H1 (cell line): ENCODE measurements at regions not wholly inside any gene's neighbourhood (a gene's known extent, or its start where the extent isn't known, plus 50 kb on each side); places are given as distances from the start of the nearest gene placed in this dataset.

ENCODE experiments used
- CTCF ChIA-PET: fragments of 300-600 bp; sonication (Branson Sonifier 250); formaldehyde crosslinking; loops from one replicate; lab custom pipeline; 2021; ENCODE audit not compliant: partially characterized antibody; lab: Charles Lee
- POLR2A ChIA-PET: fragments of 300-600 bp; sonication (Branson Sonifier 250); formaldehyde crosslinking; loops from one replicate; lab custom pipeline; 2021; ENCODE audit warnings: inconsistent platforms; ENCODE audit not compliant: partially characterized antibody; lab: Charles Lee
- DNase-seq, 2 experiments: peaks; one replicate each; pipeline versions ENCODE4 v3.0.0 to v3.0.0-alpha.2; 2010 to 2022; ENCODE audit warnings: low spot score in 2 of 2, low read depth in 1 of 2, mixed read lengths in 1 of 2
- FAIRE-seq: peaks from 2 replicates; lab custom pipeline; 2011; peaks lifted over from hg19 to GRCh38; lab: Jason Lieb, UNC
- H2AFZ ChIP-seq: 2 replicates; pipeline ENCODE4 v1.8.1; 2012; ENCODE audit warnings: low read length, inconsistent platforms
- H2AK5ac ChIP-seq: 2 replicates; pipeline ENCODE4 v1.6.1; 2013; ENCODE audit warnings: low read depth, low read length
- H2BK120ac ChIP-seq: replicated peaks from 2 replicates; pipeline ENCODE3; 2013; ENCODE audit warnings: low read depth, low read length, inconsistent platforms
- H2BK12ac ChIP-seq: 2 replicates; pipeline ENCODE4 v1.6.1; 2013; ENCODE audit warnings: low read depth, low read length
- H2BK15ac ChIP-seq: 2 replicates; pipeline ENCODE4 v1.6.1; 2013; ENCODE audit warnings: low read length
- H2BK20ac ChIP-seq: 2 replicates; pipeline ENCODE4 v1.6.1; 2013; ENCODE audit warnings: low read length
- H2BK5ac ChIP-seq: 2 replicates; pipeline ENCODE4 v1.6.1; 2013; ENCODE audit warnings: low read depth, low read length
- H3K14ac ChIP-seq: 2 replicates; pipeline ENCODE4 v1.6.1; 2013; ENCODE audit warnings: inconsistent platforms; ENCODE audit not compliant: insufficient read length
- H3K18ac ChIP-seq: 2 replicates; pipeline ENCODE4 v1.6.1; 2013; ENCODE audit warnings: low read length; ENCODE audit errors: extremely low read depth
- H3K23ac ChIP-seq: 2 replicates; pipeline ENCODE4 v1.6.1; 2013; ENCODE audit warnings: inconsistent platforms; ENCODE audit not compliant: insufficient read length
- H3K23me2 ChIP-seq: 2 replicates; pipeline ENCODE4 v1.6.1; 2013; ENCODE audit warnings: low read depth, low read length
- H3K27ac ChIP-seq: 2 replicates; pipeline ENCODE4 v1.6.1; 2011; ENCODE audit warnings: low read depth, low read length, inconsistent platforms
- H3K27me3 ChIP-seq, 4 experiments: replicated peaks in 1 of 4; 1 replicate in 1 of 4; 2 replicates in 3 of 4; pipeline versions ENCODE4 v1.6.1 to v1.8.1; 2011 to 2013; ENCODE audit warnings: low read length in 3 of 4, mild to moderate bottlenecking in 3 of 4, inconsistent platforms in 2 of 4, mixed read lengths in 2 of 4, moderate library complexity in 1 of 4; ENCODE audit not compliant: control insufficient read depth in 3 of 4, insufficient read depth in 3 of 4; ENCODE audit errors: extremely low read depth in 1 of 4
- H3K36me3 ChIP-seq, 4 experiments: 2 replicates each; pipeline versions ENCODE4 v1.6.1 to v1.8.1; 2011 to 2013; ENCODE audit warnings: mild to moderate bottlenecking in 4 of 4, low read length in 3 of 4, moderate library complexity in 2 of 4, control low read depth in 1 of 4, inconsistent platforms in 1 of 4; ENCODE audit not compliant: insufficient read depth in 4 of 4, control insufficient read depth in 2 of 4
- H3K4ac ChIP-seq: replicated peaks from 2 replicates; pipeline ENCODE3; 2013; ENCODE audit warnings: low read length, low read depth, mixed read lengths, inconsistent platforms; ENCODE audit not compliant: insufficient read length
- H3K4me1 ChIP-seq, 4 experiments: replicated peaks in 1 of 4; 1 replicate in 1 of 4; 2 replicates in 3 of 4; pipeline versions ENCODE4 v1.6.1 to v1.8.1; 2011 to 2013; ENCODE audit warnings: low read length in 3 of 4, inconsistent platforms in 2 of 4, mixed read lengths in 1 of 4; ENCODE audit not compliant: insufficient read depth in 4 of 4, control insufficient read depth in 3 of 4
- H3K4me2 ChIP-seq, 2 experiments: 2 replicates each; pipeline versions ENCODE4 v1.6.1 to v1.8.1; 2011 to 2013; ENCODE audit warnings: low read depth in 2 of 2, low read length in 2 of 2, control low read depth in 1 of 2, inconsistent platforms in 1 of 2, mild to moderate bottlenecking in 1 of 2; ENCODE audit not compliant: insufficient read depth in 1 of 2
- H3K4me3 ChIP-seq, 4 experiments: fragments of 200-600, 300-600 bp in 1 of 4; sonication (generic), shearing (Covaris generic), sonication (Bioruptor Twin) in 1 of 4; 2 replicates each; pipeline versions ENCODE4 v1.5.1 to v1.8.1; 2011 to 2016; ENCODE audit warnings: low read length in 4 of 4, low read depth in 3 of 4, control low read depth in 2 of 4, inconsistent platforms in 2 of 4, mild to moderate bottlenecking in 2 of 4, mixed read lengths in 1 of 4, moderate library complexity in 1 of 4; ENCODE audit not compliant: insufficient read depth in 2 of 4; ENCODE audit errors: extremely low read depth in 1 of 4
- H3K56ac ChIP-seq: replicated peaks from 2 replicates; pipeline ENCODE3; 2013; ENCODE audit warnings: low read depth, mild to moderate bottlenecking, mixed read lengths, low read length, inconsistent platforms; ENCODE audit not compliant: insufficient read length
- H3K79me1 ChIP-seq: 2 replicates; pipeline ENCODE4 v1.6.1; 2013; ENCODE audit warnings: low read depth, low read length, control low read depth
- H3K79me2 ChIP-seq, 2 experiments: 2 replicates each; pipeline versions ENCODE4 v1.6.1 to v1.8.1; 2012 to 2013; ENCODE audit warnings: low read length in 2 of 2, mild to moderate bottlenecking in 2 of 2, inconsistent platforms in 1 of 2; ENCODE audit not compliant: insufficient read depth in 2 of 2, control insufficient read depth in 1 of 2
- H3K9ac ChIP-seq, 4 experiments: replicated peaks in 1 of 4; 1 replicate in 1 of 4; 2 replicates in 3 of 4; pipeline versions ENCODE4 v1.6.1 to v1.8.1; 2011 to 2013; ENCODE audit warnings: low read depth in 3 of 4, low read length in 3 of 4, control low read depth in 2 of 4, mild to moderate bottlenecking in 2 of 4, moderate library complexity in 2 of 4, inconsistent platforms in 1 of 4; ENCODE audit errors: extremely low read depth in 1 of 4
- H3K9me3 ChIP-seq, 2 experiments: 2 replicates each; pipeline versions ENCODE4 v1.6.1 to v1.8.1; 2012 to 2013; ENCODE audit warnings: mild to moderate bottlenecking in 2 of 2, moderate library complexity in 2 of 2, control low read depth in 1 of 2, inconsistent platforms in 1 of 2, low read depth in 1 of 2, low read length in 1 of 2, mixed read lengths in 1 of 2; ENCODE audit not compliant: insufficient read depth in 2 of 2
- H4K20me1 ChIP-seq, 2 experiments: replicated peaks in 1 of 2; 2 replicates each; pipeline versions ENCODE3 to v1.8.1; 2011 to 2013; ENCODE audit warnings: inconsistent platforms in 2 of 2, low read length in 2 of 2, mild to moderate bottlenecking in 1 of 2; ENCODE audit not compliant: insufficient read depth in 2 of 2, control insufficient read depth in 1 of 2
- H4K5ac ChIP-seq: 2 replicates; pipeline ENCODE4 v1.6.1; 2013; ENCODE audit warnings: low read length, low read depth, mixed read lengths, inconsistent platforms; ENCODE audit not compliant: insufficient read length
- H4K8ac ChIP-seq: 2 replicates; pipeline ENCODE4 v1.8.0; 2013; ENCODE audit warnings: mild to moderate bottlenecking, moderate library complexity, low read length, inconsistent platforms; ENCODE audit not compliant: insufficient read depth; ENCODE audit errors: extremely low read depth
- H4K91ac ChIP-seq: replicated peaks from 2 replicates; pipeline ENCODE3; 2013; ENCODE audit warnings: low read length, mixed read lengths, inconsistent platforms; ENCODE audit not compliant: insufficient read length
- EGR1 ChIP-seq: IDR thresholded peaks from 2 replicates; pipeline ENCODE4 v1.6.1; 2011; ENCODE audit warnings: low read depth, low read length, borderline replicate concordance
- GTF2F1 ChIP-seq: IDR thresholded peaks from 2 replicates; pipeline ENCODE4 v1.6.1; 2012; ENCODE audit warnings: low read depth, low read length, improper control_type of control experiment, borderline replicate concordance
- HDAC2 ChIP-seq, 2 experiments: fragments of 300-600 bp in 1 of 2; sonication (generic) in 1 of 2; IDR thresholded peaks; 2 replicates each; pipeline ENCODE4 v1.6.1; 2011 to 2012; ENCODE audit warnings: low read depth in 2 of 2, low read length in 2 of 2, mild to moderate bottlenecking in 2 of 2, moderate library complexity in 2 of 2, borderline replicate concordance in 1 of 2, inconsistent platforms in 1 of 2
- JUND ChIP-seq: IDR thresholded peaks from 2 replicates; pipeline ENCODE4 v1.6.1; 2011; ENCODE audit warnings: mild to moderate bottlenecking, improper control_type of control experiment, low read length
- SP4 ChIP-seq: IDR thresholded peaks from 2 replicates; pipeline ENCODE4 v1.6.1; 2012; ENCODE audit warnings: low read length, inconsistent platforms
- TCF12 ChIP-seq: IDR thresholded peaks from 2 replicates; pipeline ENCODE4 v1.6.1; 2011; ENCODE audit warnings: low read depth, mild to moderate bottlenecking, low read length
- WGBS, 2 experiments: shearing (Covaris generic) in 1 of 2; methylation state at CpG; one replicate each; pipeline versions ENCODE4 v1.1.6 to v1.1.7; 2013 to 2015; ENCODE audit warnings: low lambda C conversion rate in 2 of 2, mixed read lengths in 2 of 2, inconsistent platforms in 1 of 2, low coverage in 1 of 2, missing lambda C conversion rate in 1 of 2; ENCODE audit not compliant: insufficient replicate concordance in 2 of 2, insufficient coverage in 1 of 2, insufficient read length in 1 of 2; ENCODE audit errors: extremely low coverage in 1 of 2, missing lambda C conversion rate in 1 of 2; 5-methylcytosine and 5-hydroxymethylcytosine counted together

DNA sequence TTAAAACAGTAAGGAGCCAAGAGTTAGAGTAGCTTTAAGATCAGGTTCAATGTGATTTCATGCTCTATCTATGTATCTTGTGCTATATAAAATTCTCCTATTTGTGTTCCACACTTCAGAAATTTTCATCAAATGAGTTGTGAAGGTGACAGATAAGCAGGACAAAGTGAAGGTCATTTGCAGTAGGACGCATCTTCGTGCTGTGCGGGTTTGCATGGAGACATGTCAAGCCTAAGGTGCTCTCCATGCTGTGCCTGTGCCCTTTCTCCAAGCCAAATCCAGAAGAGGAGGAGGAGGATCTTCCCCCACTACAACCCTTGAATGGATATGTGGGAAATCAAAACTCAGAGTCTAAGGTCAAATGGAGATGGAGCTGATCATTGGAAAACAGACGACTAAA lies 147.3 kb upstream of the NEDD9 start:
- Histone ChIP-seq H2BK12ac (no peak overlapping the region), H2AFZ (no peak overlapping the region), H3K4me3 (no peak overlapping the region), H2BK120ac (no peak overlapping the region), H3K23me2 (no peaks in the 10 kb centered on the region; the same call in 1 of the 2 replicates), H4K8ac (no peak overlapping the region), H3K18ac (no peak overlapping the region), H3K9ac (no peak overlapping the region), H3K9me3 (peaks cover 0 to 6% of the 10 kb centered on the region in 2 experiments; a peak in 1 of 4 replicates), H4K5ac (no peak overlapping the region), H3K36me3 (no peaks in the 10 kb centered on the region), H2BK20ac (no peak overlapping the region), H3K4ac (no peak overlapping the region), H3K27me3 (no peaks in the 10 kb centered on the region), H3K79me1 (no peaks in the 10 kb centered on the region), H3K14ac (no peak overlapping the region), H3K56ac (no peak overlapping the region), H4K20me1 (no peaks in the 10 kb centered on the region), H3K4me2 (no peak overlapping the region), H2AK5ac (no peak overlapping the region), H2BK5ac (no peak overlapping the region), H4K91ac (no peak overlapping the region), H3K27ac (no peak overlapping the region), H3K4me1 (no peaks in the 10 kb centered on the region), H2BK15ac (no peak overlapping the region), H3K79me2 (no peaks in the 10 kb centered on the region), H3K23ac (no peak overlapping the region)
- POLR2A ChIA-PET: no interaction called here
- DNase-seq (no peak), FAIRE-seq (no peak)
- WGBS, 2 experiments: 94% methylated on average over 4 of the region's 4 CpGs; no CpG with 5 or more reads in 1 of the 2 experiments
- CTCF ChIA-PET: interaction anchor here (1.0 to 2.3 kb wide), 2 partner anchors 17 to 138 kb away, joined by 3 to 6 read pairs; no protein-coding TSS in a partner anchor
- TF ChIP-seq JUND: no peak
- TF ChIP-seq TCF12: no peak
- no peak for TF ChIP-seq HDAC2 (IDR thresholded peaks at IDR 0.05; ENCODE audit: borderline replicate concordance in 1 of 2, low read depth in 2 of 2, low read length in 2 of 2)
- TF ChIP-seq EGR1: no peak
- TF ChIP-seq GTF2F1: no peak
- no peak for TF ChIP-seq SP4
